Liver (tissue), 8 donors: ENCODE measurements at regions not wholly inside any gene's neighbourhood (a gene's known extent, or its start where the extent isn't known, plus 50 kb on each side); places are given as distances from the start of the nearest gene placed in this dataset.

Source experiments
- DNase-seq: peaks from one replicate; pipeline ENCODE4 v3.0.0-alpha.2; 2017; ENCODE audit warnings: low spot score
- H3K27ac ChIP-seq, 2 donors: one replicate each; pipeline ENCODE4 v1.7.0; 2013; ENCODE audit warnings: inconsistent platforms in 2 of 2, low read length in 2 of 2, control low read depth in 1 of 2, low read depth in 1 of 2, mild to moderate bottlenecking in 1 of 2
- H3K27me3 ChIP-seq, 4 donors: one replicate each; pipeline versions ENCODE4 v1.6.1 to v1.7.0; 2013; ENCODE audit warnings: low read length in 3 of 4, inconsistent platforms in 1 of 4, mild to moderate bottlenecking in 1 of 4, moderate library complexity in 1 of 4; ENCODE audit not compliant: control insufficient read depth in 4 of 4, insufficient read depth in 4 of 4
- H3K36me3 ChIP-seq, 4 donors: one replicate each; pipeline versions ENCODE4 v1.6.1 to v1.7.0; 2013; ENCODE audit warnings: low read length in 3 of 4, mild to moderate bottlenecking in 3 of 4, low read depth in 1 of 4, moderate library complexity in 1 of 4; ENCODE audit not compliant: control insufficient read depth in 4 of 4, insufficient read depth in 3 of 4
- H3K4me1 ChIP-seq, 4 donors: one replicate each; pipeline versions ENCODE4 v1.6.1 to v1.7.0; 2013; ENCODE audit warnings: low read length in 3 of 4, mild to moderate bottlenecking in 3 of 4, moderate library complexity in 1 of 4; ENCODE audit not compliant: control insufficient read depth in 4 of 4, insufficient read depth in 4 of 4
- H3K4me3 ChIP-seq, 3 donors: one replicate each; pipeline versions ENCODE4 v1.6.1 to v1.7.0; 2013; ENCODE audit warnings: low read length in 3 of 3, control low read depth in 1 of 3, low read depth in 1 of 3, mild to moderate bottlenecking in 1 of 3
- H3K9ac ChIP-seq, 2 donors: one replicate each; pipeline ENCODE4 v1.7.0; 2013; ENCODE audit warnings: low read length in 2 of 2, mild to moderate bottlenecking in 2 of 2, moderate library complexity in 2 of 2, control low read depth in 1 of 2, low read depth in 1 of 2
- H3K9me3 ChIP-seq, 4 donors: one replicate each; pipeline versions ENCODE4 v1.6.1 to v1.7.0; 2013; ENCODE audit warnings: low read length in 3 of 4; ENCODE audit not compliant: control insufficient read depth in 4 of 4
- ATF3 ChIP-seq: IDR thresholded peaks from 2 replicates; pipeline ENCODE4 v1.6.1; 2016; ENCODE audit warnings: antibody characterized with exemption
- CTCF ChIP-seq: fragments of 150-350 bp; IDR thresholded peaks from 2 replicates; pipeline ENCODE4 v1.5.1; 2017; ENCODE audit warnings: improper control_type of control experiment, low read depth, low read length; ENCODE audit not compliant: missing input control
- EGR1 ChIP-seq, 2 donors: IDR thresholded peaks; 2 replicates each; pipeline ENCODE4 v1.6.1; 2016 to 2018; ENCODE audit warnings: antibody characterized with exemption in 2 of 2, low read depth in 2 of 2
- FOXA1 ChIP-seq: IDR thresholded peaks from 2 replicates; pipeline ENCODE4 v1.6.1; 2016; ENCODE audit warnings: antibody characterized with exemption
- FOXA2 ChIP-seq: IDR thresholded peaks from 2 replicates; pipeline ENCODE4 v1.6.1; 2016; ENCODE audit warnings: antibody characterized with exemption
- GABPA ChIP-seq, 2 donors: IDR thresholded peaks in 1 of 2; conservative IDR thresholded peaks in 1 of 2; 2 replicates each; pipeline ENCODE4 v1.6.1; 2016; ENCODE audit warnings: antibody characterized with exemption in 2 of 2, mild to moderate bottlenecking in 1 of 2, moderate library complexity in 1 of 2
- HNF4A ChIP-seq, 2 donors: conservative IDR thresholded peaks; 2 replicates each; pipeline ENCODE4 v1.6.1; 2016; ENCODE audit warnings: antibody characterized with exemption in 2 of 2, mild to moderate bottlenecking in 2 of 2
- HNF4G ChIP-seq: IDR thresholded peaks from 2 replicates; pipeline ENCODE4 v1.6.1; 2016; ENCODE audit warnings: antibody characterized with exemption
- JUND ChIP-seq, 2 donors: IDR thresholded peaks; 2 replicates each; pipeline ENCODE4 v1.6.1; 2016; ENCODE audit warnings: antibody characterized with exemption in 2 of 2
- NR2F2 ChIP-seq: IDR thresholded peaks from 2 replicates; pipeline ENCODE4 v1.6.1; 2016; ENCODE audit warnings: antibody characterized with exemption
- RAD21 ChIP-seq, 2 donors: IDR thresholded peaks; 2 replicates each; pipeline ENCODE4 v1.6.1; 2016; ENCODE audit warnings: antibody characterized with exemption in 2 of 2, mild to moderate bottlenecking in 2 of 2
- REST ChIP-seq: IDR thresholded peaks from 2 replicates; pipeline ENCODE4 v1.6.1; 2016; ENCODE audit warnings: antibody characterized with exemption, mild to moderate bottlenecking
- RXRA ChIP-seq, 2 donors: IDR thresholded peaks; 2 replicates each; pipeline ENCODE4 v1.6.1; 2017 to 2018; ENCODE audit warnings: antibody characterized with exemption in 2 of 2, mild to moderate bottlenecking in 1 of 2
- SP1 ChIP-seq: IDR thresholded peaks from 2 replicates; pipeline ENCODE4 v1.6.1; 2018; ENCODE audit warnings: antibody characterized with exemption, mild to moderate bottlenecking
- TAF1 ChIP-seq: conservative IDR thresholded peaks from 2 replicates; pipeline ENCODE4 v1.6.1; 2016; ENCODE audit warnings: antibody characterized with exemption, mild to moderate bottlenecking
- YY1 ChIP-seq: IDR thresholded peaks from 2 replicates; pipeline ENCODE4 v1.6.1; 2016; ENCODE audit warnings: antibody characterized with exemption, mild to moderate bottlenecking
- ZBTB33 ChIP-seq: IDR thresholded peaks from 2 replicates; pipeline ENCODE4 v1.6.1; 2016; ENCODE audit warnings: antibody characterized with exemption
- WGBS: extraction: QIAGEN DNeasy Blood & Tissue Kit; methylation state at CpG from one replicate; pipeline ENCODE4 v1.1.7; 2013; 5-methylcytosine and 5-hydroxymethylcytosine counted together
- TF ChIP-seq, protein P1 (sequence below): IDR thresholded peaks from 2 replicates; pipeline ENCODE4 v1.6.1; 2016; ENCODE audit warnings: antibody characterized with exemption
- donor health status: healthy.
- donor health status: healthy.
- donor health status: healthy.
- donor health status: healthy.
- donor health status: healthy.

DNA sequence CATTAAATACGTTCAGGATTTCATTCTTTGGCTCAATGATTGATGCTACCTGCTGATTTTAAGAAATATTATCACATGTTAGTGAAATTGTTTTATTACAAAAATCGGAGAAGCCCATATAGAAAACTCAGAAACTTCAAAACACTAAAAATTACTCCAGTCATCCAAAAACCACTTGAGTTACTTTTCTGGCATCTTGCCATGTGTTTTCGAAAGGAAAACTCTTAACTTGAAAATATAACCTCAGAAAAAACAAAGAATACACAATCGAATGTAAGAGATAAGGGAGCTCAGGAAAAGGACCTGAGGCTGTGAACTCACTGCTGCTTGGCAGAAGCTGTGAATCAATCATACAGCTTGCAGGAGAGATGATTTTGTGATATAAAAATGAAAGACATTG lies 151.3 kb upstream of the SLITRK3 start:
- no peaks in the 10 kb centered on the region for H3K4me1 ChIP-seq
- H3K36me3 ChIP-seq: no peaks in the 10 kb centered on the region
- no peak overlapping the region for H3K9ac ChIP-seq
- H3K27ac ChIP-seq: no peak overlapping the region
- no peak for TF ChIP-seq ATF3
- TF ChIP-seq FOXA1: no peak
- TF ChIP-seq NR2F2: no peak
- TF ChIP-seq, protein P1, sequence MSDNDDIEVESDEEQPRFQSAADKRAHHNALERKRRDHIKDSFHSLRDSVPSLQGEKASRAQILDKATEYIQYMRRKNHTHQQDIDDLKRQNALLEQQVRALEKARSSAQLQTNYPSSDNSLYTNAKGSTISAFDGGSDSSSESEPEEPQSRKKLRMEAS: no peak
- TF ChIP-seq HNF4A (conservative IDR thresholded peaks at IDR 0.05): no peak
- TF ChIP-seq CTCF: no peak
- no peak for TF ChIP-seq FOXA2
- no peak for TF ChIP-seq GABPA (IDR thresholded peaks at IDR 0.05 in 1 of 2, conservative IDR thresholded peaks at IDR 0.05 in 1 of 2)
- TF ChIP-seq RAD21 (IDR thresholded peaks at IDR 0.05): no peak
- no peak for TF ChIP-seq RXRA (IDR thresholded peaks at IDR 0.05)
- TF ChIP-seq EGR1 (IDR thresholded peaks at IDR 0.05; ENCODE audit: low read depth in 2 of 2): no peak
- TF ChIP-seq HNF4G: no peak
- no peak for TF ChIP-seq REST
- no peak for TF ChIP-seq JUND (IDR thresholded peaks at IDR 0.05)
- TF ChIP-seq ZBTB33: no peak
- no peak for TF ChIP-seq SP1
- no peak for TF ChIP-seq YY1
- no peak for TF ChIP-seq TAF1
- 64% methylated on average over 4 of the region's 4 CpGs for WGBS
- H3K27me3 ChIP-seq: no peaks in the 10 kb centered on the region
- no peak for DNase-seq
- H3K4me3 ChIP-seq: no peak overlapping the region
- no peaks in the 10 kb centered on the region for H3K9me3 ChIP-seq

DNA sequence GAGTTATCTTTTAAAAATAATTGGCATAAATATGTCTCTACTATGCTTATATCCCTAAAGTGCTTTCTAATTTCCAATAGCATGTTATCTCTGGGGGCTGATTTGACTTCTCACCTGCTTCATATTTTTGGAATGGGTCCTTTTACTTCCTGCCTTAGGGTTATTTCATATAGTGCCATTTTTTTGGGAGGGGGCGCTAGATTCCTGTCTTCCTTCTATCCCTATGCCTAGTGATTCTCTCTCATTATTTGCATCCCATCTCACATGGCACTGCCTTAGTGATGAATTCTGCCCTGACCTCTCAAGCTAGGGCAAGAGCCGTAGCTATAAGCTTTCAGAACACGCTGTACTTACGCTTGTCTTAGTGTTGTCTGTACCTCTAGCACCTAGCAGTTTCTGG lies 150.3 kb upstream of the SLITRK3 start:
- TF ChIP-seq JUND (IDR thresholded peaks at IDR 0.05): no peak
- no peak for TF ChIP-seq ZBTB33
- TF ChIP-seq FOXA2: no peak
- TF ChIP-seq YY1: no peak
- TF ChIP-seq GABPA (IDR thresholded peaks at IDR 0.05 in 1 of 2, conservative IDR thresholded peaks at IDR 0.05 in 1 of 2): no peak
- TF ChIP-seq RXRA (IDR thresholded peaks at IDR 0.05): no peak
- TF ChIP-seq NR2F2: no peak
- TF ChIP-seq EGR1 (IDR thresholded peaks at IDR 0.05; ENCODE audit: low read depth in 2 of 2): no peak
- no peak for TF ChIP-seq TAF1
- TF ChIP-seq ATF3: no peak
- TF ChIP-seq, protein P1: no peak
- TF ChIP-seq CTCF: no peak
- no peak overlapping the region for H3K4me3 ChIP-seq
- no peak overlapping the region for H3K9ac ChIP-seq
- no peaks in the 10 kb centered on the region for H3K36me3 ChIP-seq
- 93% methylated on average over 4 of the region's 4 CpGs for WGBS
- no peaks in the 10 kb centered on the region for H3K27me3 ChIP-seq
- no peaks in the 10 kb centered on the region for H3K9me3 ChIP-seq
- no peak for DNase-seq
- no peak overlapping the region for H3K27ac ChIP-seq
- H3K4me1 ChIP-seq: no peaks in the 10 kb centered on the region
